PC-9 (cell line): ENCODE measurements at regions not wholly inside any gene's neighbourhood (a gene's known extent, or its start where the extent isn't known, plus 50 kb on each side); places are given as distances from the start of the nearest gene placed in this dataset.

Source experiments
- EZH2 ChIP-seq: fragments of 200-600 bp; sonication (generic); IDR thresholded peaks from 2 replicates; pipeline ENCODE4 v1.8.0; 2017; ENCODE audit warnings: antibody characterized with exemption, low read depth
- TF ChIP-seq, protein P1 (sequence below): fragments of 200-600 bp; sonication (generic); conservative IDR thresholded peaks from 2 replicates; pipeline ENCODE4 v1.6.1; 2017; ENCODE audit warnings: mixed run types, antibody characterized with exemption, mild to moderate bottlenecking, moderate library complexity

DNA sequence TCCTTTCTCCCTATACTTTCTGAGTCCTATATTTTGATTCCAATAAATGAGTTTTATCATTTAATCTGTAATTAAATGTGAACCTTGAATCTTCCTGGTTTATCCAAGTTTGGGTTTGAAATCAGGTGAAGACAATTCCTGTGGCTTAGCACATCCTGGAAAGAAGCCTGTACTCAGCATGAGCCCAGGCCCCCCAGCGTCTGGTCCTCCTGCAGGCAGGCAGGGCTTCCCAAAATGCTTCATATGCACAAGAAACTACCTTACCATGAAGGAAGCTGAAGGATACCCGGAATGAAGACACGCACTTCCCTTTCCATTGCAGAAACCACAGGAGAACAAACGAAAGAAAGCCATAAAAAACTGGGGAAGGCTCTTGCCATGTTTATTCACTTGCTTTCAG is 157.4 kb upstream of the PDE10A start:
- TF ChIP-seq, protein P1, sequence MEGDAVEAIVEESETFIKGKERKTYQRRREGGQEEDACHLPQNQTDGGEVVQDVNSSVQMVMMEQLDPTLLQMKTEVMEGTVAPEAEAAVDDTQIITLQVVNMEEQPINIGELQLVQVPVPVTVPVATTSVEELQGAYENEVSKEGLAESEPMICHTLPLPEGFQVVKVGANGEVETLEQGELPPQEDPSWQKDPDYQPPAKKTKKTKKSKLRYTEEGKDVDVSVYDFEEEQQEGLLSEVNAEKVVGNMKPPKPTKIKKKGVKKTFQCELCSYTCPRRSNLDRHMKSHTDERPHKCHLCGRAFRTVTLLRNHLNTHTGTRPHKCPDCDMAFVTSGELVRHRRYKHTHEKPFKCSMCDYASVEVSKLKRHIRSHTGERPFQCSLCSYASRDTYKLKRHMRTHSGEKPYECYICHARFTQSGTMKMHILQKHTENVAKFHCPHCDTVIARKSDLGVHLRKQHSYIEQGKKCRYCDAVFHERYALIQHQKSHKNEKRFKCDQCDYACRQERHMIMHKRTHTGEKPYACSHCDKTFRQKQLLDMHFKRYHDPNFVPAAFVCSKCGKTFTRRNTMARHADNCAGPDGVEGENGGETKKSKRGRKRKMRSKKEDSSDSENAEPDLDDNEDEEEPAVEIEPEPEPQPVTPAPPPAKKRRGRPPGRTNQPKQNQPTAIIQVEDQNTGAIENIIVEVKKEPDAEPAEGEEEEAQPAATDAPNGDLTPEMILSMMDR: no peak
- no peak for TF ChIP-seq EZH2
